ENCODE measurements at regions not wholly inside any gene's neighbourhood (a gene's known extent, or its start where the extent isn't known, plus 50 kb on each side); places are given as distances from the start of the nearest gene placed in this dataset.

DNA sequence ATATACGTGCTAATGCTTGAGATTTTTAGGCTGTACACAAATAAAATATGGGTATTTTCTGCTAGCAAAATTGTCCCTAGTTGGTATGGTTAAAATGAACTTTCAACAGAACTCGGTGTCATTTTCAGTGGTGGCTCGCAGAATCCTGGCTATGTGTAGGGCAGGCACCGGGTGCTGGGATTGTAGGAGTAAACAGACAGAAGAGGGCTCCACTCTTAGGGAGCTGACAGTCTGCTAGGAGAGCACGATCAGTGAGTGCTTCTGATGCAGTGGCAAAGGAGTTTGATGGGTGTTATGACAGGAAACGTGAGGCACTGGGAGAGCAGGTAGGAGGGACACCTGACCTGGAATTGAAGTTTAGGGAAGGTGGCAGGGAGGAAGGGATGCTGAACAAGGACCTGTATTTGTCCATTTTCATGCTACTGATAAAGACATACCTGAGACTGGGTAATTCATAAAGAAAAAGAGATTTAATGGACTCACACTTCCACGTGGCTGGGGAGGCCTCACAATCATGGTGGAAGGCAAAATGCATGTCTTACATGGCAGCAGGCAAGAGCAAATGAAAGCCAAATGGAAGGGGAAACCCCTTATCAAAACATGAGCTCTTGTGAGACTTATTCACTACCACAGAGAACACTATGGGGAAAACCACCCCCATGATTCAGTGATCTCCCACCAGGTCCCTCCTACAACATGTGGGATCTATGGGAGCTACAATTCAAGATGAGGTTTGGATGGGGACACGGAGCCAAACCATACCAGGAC is 105.4 kb upstream of the LCLAT1 start:
- H3K9me3 ChIP-seq (ENCODE audit: control insufficient read depth, insufficient read depth, low read depth, low read length), result no peaks in the 10 kb centered on the region
- no peak overlapping the region for H2AFZ ChIP-seq (ENCODE audit: low read length)
- no peak overlapping the region for H3K4me3 ChIP-seq (replicated peaks in 1 of 4; ENCODE audit: control extremely low read depth in 1 of 4, insufficient read depth in 1 of 4, low read depth in 3 of 4, low read length in 4 of 4)
- TF ChIP-seq, protein P1, sequence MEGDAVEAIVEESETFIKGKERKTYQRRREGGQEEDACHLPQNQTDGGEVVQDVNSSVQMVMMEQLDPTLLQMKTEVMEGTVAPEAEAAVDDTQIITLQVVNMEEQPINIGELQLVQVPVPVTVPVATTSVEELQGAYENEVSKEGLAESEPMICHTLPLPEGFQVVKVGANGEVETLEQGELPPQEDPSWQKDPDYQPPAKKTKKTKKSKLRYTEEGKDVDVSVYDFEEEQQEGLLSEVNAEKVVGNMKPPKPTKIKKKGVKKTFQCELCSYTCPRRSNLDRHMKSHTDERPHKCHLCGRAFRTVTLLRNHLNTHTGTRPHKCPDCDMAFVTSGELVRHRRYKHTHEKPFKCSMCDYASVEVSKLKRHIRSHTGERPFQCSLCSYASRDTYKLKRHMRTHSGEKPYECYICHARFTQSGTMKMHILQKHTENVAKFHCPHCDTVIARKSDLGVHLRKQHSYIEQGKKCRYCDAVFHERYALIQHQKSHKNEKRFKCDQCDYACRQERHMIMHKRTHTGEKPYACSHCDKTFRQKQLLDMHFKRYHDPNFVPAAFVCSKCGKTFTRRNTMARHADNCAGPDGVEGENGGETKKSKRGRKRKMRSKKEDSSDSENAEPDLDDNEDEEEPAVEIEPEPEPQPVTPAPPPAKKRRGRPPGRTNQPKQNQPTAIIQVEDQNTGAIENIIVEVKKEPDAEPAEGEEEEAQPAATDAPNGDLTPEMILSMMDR (conservative IDR thresholded peaks at IDR 0.05 in 1 of 2, IDR thresholded peaks at IDR 0.05 in 1 of 2; ENCODE audit: low read depth in 1 of 2, low read length in 2 of 2), result no peak
- TF ChIP-seq EZH2 (IDR thresholded peaks at IDR 0.05; ENCODE audit: low read length, missing control alignments), result no peak
- no peaks in the 10 kb centered on the region for H3K27me3 ChIP-seq (ENCODE audit: control insufficient read depth, insufficient read depth, low read length)
- no peak overlapping the region for H3K9ac ChIP-seq (ENCODE audit: insufficient read depth, low read length)
- H3K36me3 ChIP-seq (ENCODE audit: control insufficient read depth, insufficient read depth, low read length), result no peaks in the 10 kb centered on the region
- H3K27ac ChIP-seq (ENCODE audit: insufficient read depth, low read length), result no peak overlapping the region
- DNase-seq (ENCODE audit: low read depth in 2 of 2), result no peak
- H3K4me2 ChIP-seq (ENCODE audit: extremely low read depth, insufficient read depth, low read length), result no peak overlapping the region
- no peaks in the 10 kb centered on the region for H3K79me2 ChIP-seq (ENCODE audit: control insufficient read depth, insufficient read depth, low read length)
- no peaks in the 10 kb centered on the region for H3K4me1 ChIP-seq (ENCODE audit: control insufficient read depth, extremely low read depth, insufficient read depth, low read length)
- H4K20me1 ChIP-seq (ENCODE audit: control insufficient read depth, extremely low read depth, insufficient read depth, low read length), result no peaks in the 10 kb centered on the region

DNA sequence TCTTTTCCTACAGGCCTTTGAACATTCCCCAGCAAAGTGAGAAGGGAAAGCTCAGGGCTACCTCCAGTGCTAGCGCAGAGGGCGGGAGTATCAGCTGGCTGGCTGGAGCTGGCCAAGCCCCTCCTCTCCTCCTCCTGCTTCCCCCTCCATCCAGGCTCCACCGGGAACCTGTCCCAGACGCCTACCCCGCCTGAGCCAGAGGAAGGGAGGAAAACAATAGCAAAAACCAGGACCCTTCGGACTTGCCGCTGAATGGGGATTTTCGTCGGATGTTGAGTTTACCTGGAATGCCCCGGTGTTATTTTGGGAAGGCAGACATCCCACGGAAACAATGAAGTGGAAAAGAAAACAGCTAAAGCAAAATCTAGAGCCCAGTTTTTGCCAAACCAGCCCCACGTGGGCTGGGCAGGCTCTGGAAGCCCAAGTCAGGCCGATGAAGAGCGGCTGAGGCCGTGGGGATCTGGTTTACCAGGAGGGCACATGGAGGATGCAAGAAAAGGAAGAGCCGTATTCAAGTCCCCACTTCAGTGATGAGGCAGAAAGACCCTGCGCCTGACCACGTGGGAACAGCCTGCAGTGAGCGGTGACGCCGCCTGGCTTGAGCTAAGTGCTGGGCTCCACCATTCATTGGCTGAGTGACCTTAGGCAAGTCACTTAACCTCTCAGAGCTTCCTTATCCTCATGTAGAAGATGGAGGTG is 100.4 kb upstream of the LCLAT1 start:
- no peak for TF ChIP-seq EZH2 (IDR thresholded peaks at IDR 0.05; ENCODE audit: low read length, missing control alignments)
- TF ChIP-seq, protein P1 (conservative IDR thresholded peaks at IDR 0.05 in 1 of 2, IDR thresholded peaks at IDR 0.05 in 1 of 2; ENCODE audit: low read depth in 1 of 2, low read length in 2 of 2), result no peak
- Histone ChIP-seq H3K9ac (ENCODE audit: insufficient read depth, low read length) (no peak overlapping the region), H3K9me3 (ENCODE audit: control insufficient read depth, insufficient read depth, low read depth, low read length) (no peaks in the 10 kb centered on the region), H3K4me3 (replicated peaks in 1 of 4; ENCODE audit: control extremely low read depth in 1 of 4, insufficient read depth in 1 of 4, low read depth in 3 of 4, low read length in 4 of 4) (peak overlapping the region in 2 of 4 experiments; percentile 1 to 50), H3K27ac (ENCODE audit: insufficient read depth, low read length) (no peak overlapping the region), H4K20me1 (ENCODE audit: control insufficient read depth, extremely low read depth, insufficient read depth, low read length) (no peaks in the 10 kb centered on the region), H3K36me3 (ENCODE audit: control insufficient read depth, insufficient read depth, low read length) (no peaks in the 10 kb centered on the region), H3K27me3 (ENCODE audit: control insufficient read depth, insufficient read depth, low read length) (no peaks in the 10 kb centered on the region), H3K4me2 (ENCODE audit: extremely low read depth, insufficient read depth, low read length) (no peak overlapping the region), H3K79me2 (ENCODE audit: control insufficient read depth, insufficient read depth, low read length) (no peaks in the 10 kb centered on the region), H2AFZ (ENCODE audit: low read length) (no peak overlapping the region), H3K4me1 (ENCODE audit: control insufficient read depth, extremely low read depth, insufficient read depth, low read length) (no peaks in the 10 kb centered on the region)
- DNase-seq (ENCODE audit: low read depth in 2 of 2), result peak in 1 of 2 donors; percentile 38

DNA sequence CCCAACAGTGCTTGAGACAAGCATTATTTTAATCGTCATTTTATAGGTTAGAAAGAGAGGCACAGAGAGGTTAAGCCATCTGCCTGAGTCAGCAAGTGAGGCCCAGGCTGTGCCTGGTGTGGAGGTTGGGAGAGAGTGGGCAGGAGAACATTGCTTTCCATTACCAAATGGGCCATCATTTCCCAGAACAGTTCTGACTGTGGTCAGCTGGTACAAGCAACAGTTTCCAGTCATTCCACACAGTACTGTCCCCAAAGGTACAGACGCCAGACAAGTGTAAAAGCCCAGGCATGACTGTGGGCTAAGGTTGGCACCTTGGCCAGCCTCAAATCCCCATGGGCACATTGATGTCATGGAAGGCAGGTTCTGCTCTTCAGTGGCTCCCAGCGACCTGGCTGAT is 98.2 kb upstream of the LCLAT1 start:
- Histone ChIP-seq H3K79me2 (ENCODE audit: control insufficient read depth, insufficient read depth, low read length) (no peaks in the 10 kb centered on the region), H4K20me1 (ENCODE audit: control insufficient read depth, extremely low read depth, insufficient read depth, low read length) (no peaks in the 10 kb centered on the region), H3K9me3 (ENCODE audit: control insufficient read depth, insufficient read depth, low read depth, low read length) (no peaks in the 10 kb centered on the region), H3K27me3 (ENCODE audit: control insufficient read depth, insufficient read depth, low read length) (no peaks in the 10 kb centered on the region), H3K4me1 (ENCODE audit: control insufficient read depth, extremely low read depth, insufficient read depth, low read length) (no peaks in the 10 kb centered on the region), H3K27ac (ENCODE audit: insufficient read depth, low read length) (no peak overlapping the region), H3K4me3 (replicated peaks in 1 of 4; ENCODE audit: control extremely low read depth in 1 of 4, insufficient read depth in 1 of 4, low read depth in 3 of 4, low read length in 4 of 4) (no peak overlapping the region), H3K36me3 (ENCODE audit: control insufficient read depth, insufficient read depth, low read length) (no peaks in the 10 kb centered on the region), H2AFZ (ENCODE audit: low read length) (no peak overlapping the region), H3K4me2 (ENCODE audit: extremely low read depth, insufficient read depth, low read length) (no peak overlapping the region), H3K9ac (ENCODE audit: insufficient read depth, low read length) (no peak overlapping the region)
- TF ChIP-seq, protein P1 (conservative IDR thresholded peaks at IDR 0.05 in 1 of 2, IDR thresholded peaks at IDR 0.05 in 1 of 2; ENCODE audit: low read depth in 1 of 2, low read length in 2 of 2), result no peak
- TF ChIP-seq EZH2 (IDR thresholded peaks at IDR 0.05; ENCODE audit: low read length, missing control alignments), result no peak
- DNase-seq (ENCODE audit: low read depth in 2 of 2), result no peak
